GM21786 (cell line): ENCODE measurements at regions not wholly inside any gene's neighbourhood (a gene's known extent, or its start where the extent isn't known, plus 50 kb on each side); places are given as distances from the start of the nearest gene placed in this dataset.

Source experiments
- ATAC-seq: cut with Tn5 transposase; IDR thresholded peaks from one replicate; pipeline ENCODE4 v1.9.1; 2021; ENCODE audit not compliant: unreplicated experiment

GRCh38 chr22:48259991-48260670, 1497.7 kb downstream of the TBC1D22A start:
- no peak for ATAC-seq

DNA sequence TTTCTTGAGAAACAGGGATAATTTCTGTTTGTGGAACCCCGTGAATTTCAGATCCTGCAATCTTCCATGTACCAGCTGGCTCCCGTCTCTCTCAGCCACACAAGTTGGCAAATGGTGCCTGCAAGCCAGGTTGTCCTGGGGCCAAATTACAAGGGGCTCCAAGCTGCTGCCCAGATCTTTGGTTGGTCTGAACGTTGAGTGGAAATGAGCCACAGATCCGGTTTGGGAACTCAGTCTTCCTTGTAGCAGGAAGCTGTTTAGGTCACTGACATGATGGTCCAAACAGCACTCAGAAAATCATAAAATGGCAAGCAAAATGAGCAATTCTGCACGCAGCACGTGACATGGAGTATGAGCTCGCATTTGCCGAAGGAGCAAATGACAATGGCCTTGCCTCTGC, 1496.4 kb downstream of the TBC1D22A start:
- ATAC-seq: no peak

- no peak for ATAC-seq
Measured at GRCh38 chr22:48258064-48258701, 1495.7 kb downstream of the TBC1D22A start.

DNA sequence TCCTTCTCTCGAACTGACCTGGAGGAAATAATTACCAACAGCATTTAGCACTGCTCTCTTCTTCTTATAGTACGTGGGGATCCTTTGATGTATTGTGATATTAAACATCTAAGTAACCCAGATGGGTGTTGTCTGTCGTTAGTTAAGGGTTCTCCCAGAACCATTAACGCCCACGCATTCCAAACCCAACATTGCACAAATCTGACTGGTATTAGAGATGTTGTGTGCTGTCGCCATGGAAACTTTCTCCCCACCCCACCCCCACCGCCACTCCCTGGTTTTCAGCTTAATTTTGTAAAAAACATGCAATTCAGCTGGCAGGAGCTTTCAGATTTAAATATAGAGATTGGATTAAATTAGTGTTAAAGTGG, 1495.2 kb downstream of the TBC1D22A start:
- no peak for ATAC-seq

- no peak for ATAC-seq
Measured at GRCh38 chr22:48256776-48257684, 1494.6 kb downstream of the TBC1D22A start.

GRCh38 chr22:48256041-48256739, 1493.7 kb downstream of the TBC1D22A start:
- no peak for ATAC-seq

GRCh38 chr22:48254311-48254873, 1491.9 kb downstream of the TBC1D22A start:
- no peak for ATAC-seq

GRCh38 chr22:48253573-48253972, 1491.1 kb downstream of the TBC1D22A start:
- ATAC-seq: no peak

- no peak for ATAC-seq
Measured at GRCh38 chr22:48253136-48253535, 1490.7 kb downstream of the TBC1D22A start.

- no peak for ATAC-seq
Measured at GRCh38 chr22:48251629-48252028, 1489.2 kb downstream of the TBC1D22A start.

DNA sequence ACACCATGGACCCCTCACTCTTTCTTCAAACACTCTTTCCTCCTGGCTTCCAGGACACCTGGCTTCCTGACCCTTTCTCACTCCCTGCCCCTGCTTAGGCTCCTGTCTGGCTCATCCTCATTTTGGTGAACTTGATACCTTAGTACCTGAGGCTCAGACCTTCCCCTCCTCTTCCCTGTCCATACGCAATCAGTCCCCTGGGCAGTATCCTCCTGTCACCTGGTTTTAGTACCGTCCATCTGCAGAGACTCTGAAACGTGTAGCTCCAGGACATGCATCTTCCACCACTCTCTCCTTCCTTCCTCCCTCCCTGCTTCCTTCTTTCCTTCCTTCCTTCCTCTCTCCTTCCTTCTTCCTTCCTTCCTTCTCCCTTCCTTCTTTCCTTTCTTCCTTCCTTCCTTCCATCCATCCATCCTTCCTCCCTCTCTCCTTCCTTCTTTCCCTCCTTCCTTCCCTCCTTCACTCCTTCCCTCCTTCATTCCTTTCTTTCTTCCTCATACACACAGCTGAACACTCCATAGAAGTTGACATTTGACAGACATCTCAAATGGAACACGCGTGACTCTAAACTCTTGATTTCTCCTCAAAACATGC, 1488.6 kb downstream of the TBC1D22A start:
- no peak for ATAC-seq

GRCh38 chr22:48250286-48250895, 1487.9 kb downstream of the TBC1D22A start:
- no peak for ATAC-seq

- no peak for ATAC-seq
Measured at GRCh38 chr22:48249713-48250268, 1487.3 kb downstream of the TBC1D22A start.

GRCh38 chr22:48248901-48249455, 1486.5 kb downstream of the TBC1D22A start:
- ATAC-seq: no peak

DNA sequence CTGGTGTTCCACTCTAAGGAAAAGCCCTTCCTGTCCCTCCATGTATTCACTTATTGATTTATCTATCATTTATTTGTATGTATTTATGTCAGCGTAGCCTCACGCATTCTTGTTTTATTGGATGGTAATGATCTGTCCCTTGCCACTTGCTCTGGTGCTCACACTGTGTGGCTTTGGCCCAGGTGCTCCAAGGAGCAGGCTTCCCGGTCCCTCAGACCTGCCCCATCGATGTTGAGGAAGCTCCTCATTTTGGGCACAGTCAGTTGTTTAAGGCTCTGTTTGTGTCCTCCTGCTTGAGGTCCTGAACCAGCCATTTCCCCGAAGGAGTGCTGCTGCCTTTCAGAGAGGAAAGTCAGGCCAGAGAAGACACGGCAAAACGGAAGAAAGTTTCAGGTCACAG, 1485.4 kb downstream of the TBC1D22A start:
- no peak for ATAC-seq

DNA sequence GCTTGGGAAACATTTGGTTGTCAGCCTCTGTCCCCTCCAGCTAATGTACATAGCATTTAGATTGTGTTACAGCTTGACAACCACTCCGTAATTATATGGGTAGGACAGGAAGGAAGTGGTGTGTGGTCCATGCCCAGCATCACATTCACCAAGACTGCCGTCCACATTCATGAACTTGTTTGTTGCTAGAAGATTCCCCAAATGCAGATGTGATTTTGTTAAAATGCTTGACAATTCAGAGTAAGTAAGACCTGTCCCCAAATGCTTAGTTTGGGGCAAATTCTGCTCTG, 1482.7 kb downstream of the TBC1D22A start:
- ATAC-seq: no peak

GRCh38 chr22:48244388-48245195, 1482.1 kb downstream of the TBC1D22A start:
- ATAC-seq: no peak

- no peak for ATAC-seq
Measured at GRCh38 chr22:48242461-48242864, 1480.0 kb downstream of the TBC1D22A start.

DNA sequence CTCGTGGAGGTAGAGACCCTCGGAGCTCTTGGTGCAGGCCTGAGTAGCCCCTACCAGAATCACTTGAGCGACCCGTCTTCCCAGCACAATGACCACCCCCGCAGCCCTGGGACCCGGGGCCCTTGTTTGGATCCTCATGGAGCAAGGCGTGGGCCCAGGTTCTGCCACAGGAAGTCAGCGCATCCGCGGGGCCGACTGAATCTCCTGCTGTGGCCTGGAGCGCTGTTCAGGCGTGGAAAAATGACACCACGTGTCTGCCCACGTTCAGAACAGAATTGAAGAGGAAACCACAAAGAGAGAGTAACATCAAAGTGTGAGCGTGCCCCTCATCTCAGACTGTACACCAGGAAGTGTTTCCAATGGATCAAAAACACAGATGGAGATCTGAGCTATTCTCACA, 1479.2 kb downstream of the TBC1D22A start:
- no peak for ATAC-seq
